GM18511 (cell line): ENCODE measurements at regions not wholly inside any gene's neighbourhood (a gene's known extent, or its start where the extent isn't known, plus 50 kb on each side); places are given as distances from the start of the nearest gene placed in this dataset.

Source experiments
- ATAC-seq: cut with Tn5 transposase; IDR thresholded peaks from one replicate; pipeline ENCODE4 v1.9.1; 2021; ENCODE audit warnings: mild to moderate bottlenecking, moderate library complexity; ENCODE audit not compliant: unreplicated experiment

DNA sequence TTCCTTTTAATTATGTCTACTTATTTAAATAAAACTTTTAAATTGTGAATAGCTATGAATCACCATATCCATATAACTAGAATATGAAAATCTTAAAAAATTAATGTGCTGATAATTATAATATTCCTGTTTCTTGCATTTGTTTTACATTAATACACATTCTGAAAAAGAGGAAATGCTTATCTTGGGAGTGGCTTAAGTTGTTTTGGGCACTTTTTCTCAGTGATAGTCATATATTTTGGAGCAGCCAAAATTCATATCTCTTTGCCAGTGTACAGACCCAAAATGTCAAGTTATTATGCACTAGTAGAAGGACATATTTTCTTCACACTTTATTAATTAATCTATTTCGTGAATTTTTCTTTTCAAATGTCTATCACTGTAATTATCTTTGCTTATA lies 838.5 kb downstream of the USP25 start:
- ATAC-seq, result no peak

DNA sequence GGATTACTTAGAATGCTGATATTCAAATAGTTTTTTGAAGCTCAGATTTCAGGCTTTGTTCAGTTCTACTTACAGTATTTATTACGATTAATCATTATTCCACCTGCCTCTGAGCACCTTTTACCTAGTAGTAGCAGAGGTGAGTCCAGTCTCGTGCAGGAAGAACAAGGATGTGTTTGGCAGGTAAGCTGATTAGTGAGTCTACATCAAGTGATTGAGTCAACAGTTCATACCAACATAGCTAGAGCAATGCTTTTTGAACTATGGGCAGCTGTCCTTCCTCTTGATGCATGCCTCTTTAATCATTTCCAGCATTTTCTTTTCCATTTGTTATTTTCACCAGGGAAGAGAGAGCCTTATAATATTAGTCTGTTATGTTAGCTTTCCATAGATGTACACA lies 838.9 kb downstream of the USP25 start:
- ATAC-seq, result no peak

GRCh38 chr21:16569679-16570078 lies 839.9 kb downstream of the USP25 start:
- ATAC-seq, result no peak

GRCh38 chr21:16570171-16570570 lies 840.4 kb downstream of the USP25 start:
- no peak for ATAC-seq

DNA sequence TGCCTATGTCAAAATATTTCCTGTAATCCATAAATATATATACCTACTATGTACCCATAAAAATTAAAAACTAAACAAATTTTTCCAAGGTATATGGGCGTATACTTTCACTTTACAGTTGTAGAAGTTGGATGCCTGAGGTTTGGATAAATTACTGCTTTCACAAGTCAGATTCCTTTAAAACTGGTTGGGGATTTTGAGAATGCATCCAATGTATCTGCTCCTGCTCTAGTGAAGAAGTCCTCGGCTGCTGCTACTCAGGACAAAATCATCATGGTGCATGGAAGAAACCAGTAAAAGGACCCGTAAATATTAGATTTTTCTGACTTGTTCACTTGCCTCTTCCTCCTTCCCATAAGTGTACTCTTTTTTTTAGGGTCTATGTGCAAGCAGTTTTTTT lies 841.1 kb downstream of the USP25 start:
- no peak for ATAC-seq

DNA sequence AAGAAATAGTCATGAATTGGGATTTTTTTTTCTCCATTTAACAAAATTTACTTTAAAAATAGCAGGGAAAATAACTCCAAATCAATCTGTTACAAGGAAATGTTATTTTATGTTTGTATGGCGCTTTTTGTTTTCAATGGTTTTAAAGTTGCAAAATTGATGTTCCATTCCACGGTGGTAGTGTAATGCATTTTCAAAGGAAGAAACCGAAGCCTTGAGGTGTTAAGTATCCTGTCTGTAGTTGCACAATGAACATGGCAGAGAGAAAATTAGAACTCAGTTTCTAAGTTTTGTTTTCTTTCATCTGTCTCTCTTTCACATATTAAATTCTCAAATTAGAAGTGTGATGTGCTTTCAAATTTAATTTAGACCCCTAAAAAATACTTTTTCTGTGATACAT lies 841.8 kb downstream of the USP25 start:
- no peak for ATAC-seq

DNA sequence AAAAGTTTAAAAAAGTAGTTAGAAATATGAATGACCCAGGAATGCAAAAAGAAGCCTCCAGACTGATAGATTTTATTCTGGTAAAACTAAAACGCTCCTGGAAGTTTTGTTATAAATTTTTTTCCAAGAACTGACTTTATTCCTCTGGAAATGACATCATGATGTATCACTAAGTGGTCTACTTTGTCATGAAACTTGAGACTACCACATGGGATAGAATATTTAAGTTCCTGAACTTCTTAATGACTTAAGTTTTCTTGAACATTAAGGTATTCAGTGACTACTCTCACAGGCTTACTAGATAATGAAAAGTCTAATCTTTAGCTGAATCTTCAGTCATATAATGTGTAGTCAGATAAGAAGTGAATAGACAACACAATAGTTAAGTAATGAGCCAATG lies 842.2 kb downstream of the USP25 start:
- ATAC-seq, result no peak

GRCh38 chr21:16573578-16573977 lies 843.8 kb downstream of the USP25 start:
- ATAC-seq, result no peak

DNA sequence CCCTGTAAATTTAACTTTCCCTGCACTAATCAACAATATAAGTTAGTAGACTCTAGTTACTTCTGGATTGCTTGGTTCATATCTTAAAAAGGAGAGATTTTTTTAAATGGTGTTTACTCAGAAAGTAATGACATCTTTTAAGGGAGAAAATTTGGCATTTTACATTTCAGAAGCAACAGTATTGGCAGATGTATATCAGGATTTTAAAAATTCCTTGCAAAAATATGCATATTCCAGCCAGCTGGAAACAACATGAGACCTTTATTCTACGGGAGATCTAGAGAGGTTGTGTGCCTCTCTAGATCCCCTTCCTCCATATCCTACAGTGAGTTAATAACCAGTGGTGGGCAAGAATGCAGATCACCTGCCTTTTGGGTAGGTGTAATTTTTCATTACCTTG lies 848.2 kb downstream of the USP25 start:
- ATAC-seq, result no peak

DNA sequence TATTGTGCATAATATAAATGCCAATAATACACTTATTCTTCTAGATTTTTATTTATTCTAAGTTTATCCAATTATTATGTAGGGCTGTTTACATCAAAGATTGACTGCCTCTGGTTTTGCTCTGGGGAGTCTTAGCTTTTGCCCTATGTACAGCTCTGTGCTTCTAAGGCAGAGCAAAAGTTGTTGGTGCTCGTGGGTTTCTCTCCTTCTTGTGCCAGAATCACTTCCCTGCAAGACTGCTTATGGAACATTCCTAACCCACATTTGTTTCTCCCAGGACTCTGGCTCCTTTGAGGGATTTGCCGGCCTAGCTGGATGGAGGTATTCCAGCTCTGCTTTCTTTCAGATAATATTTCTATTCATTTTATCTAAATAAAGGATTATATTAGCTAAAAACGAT lies 849.1 kb downstream of the USP25 start:
- no peak for ATAC-seq

DNA sequence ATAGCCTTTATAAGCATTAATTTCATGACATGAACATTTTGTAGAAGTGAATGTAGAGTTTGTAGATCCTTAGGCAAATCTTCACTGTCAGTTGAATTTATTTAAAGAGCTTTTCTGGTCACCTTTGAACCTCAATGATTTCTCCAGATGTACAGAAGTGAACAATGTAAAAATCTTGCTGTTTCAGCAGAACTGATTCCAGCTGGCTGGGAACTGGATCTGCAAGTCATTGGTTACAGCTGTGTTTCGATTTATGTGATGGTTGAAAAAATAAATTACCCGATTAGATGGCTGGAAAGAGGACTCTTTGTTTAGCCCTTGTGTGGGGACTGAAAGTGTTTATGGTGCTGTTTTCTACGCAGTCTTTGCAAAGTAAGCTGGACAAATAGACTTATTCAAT lies 849.8 kb downstream of the USP25 start:
- no peak for ATAC-seq

- ATAC-seq, result no peak
Observed at GRCh38 chr21:16580661-16581060, 850.9 kb downstream of the USP25 start.

- no peak for ATAC-seq
Observed at GRCh38 chr21:16583556-16583955, 853.8 kb downstream of the USP25 start.

DNA sequence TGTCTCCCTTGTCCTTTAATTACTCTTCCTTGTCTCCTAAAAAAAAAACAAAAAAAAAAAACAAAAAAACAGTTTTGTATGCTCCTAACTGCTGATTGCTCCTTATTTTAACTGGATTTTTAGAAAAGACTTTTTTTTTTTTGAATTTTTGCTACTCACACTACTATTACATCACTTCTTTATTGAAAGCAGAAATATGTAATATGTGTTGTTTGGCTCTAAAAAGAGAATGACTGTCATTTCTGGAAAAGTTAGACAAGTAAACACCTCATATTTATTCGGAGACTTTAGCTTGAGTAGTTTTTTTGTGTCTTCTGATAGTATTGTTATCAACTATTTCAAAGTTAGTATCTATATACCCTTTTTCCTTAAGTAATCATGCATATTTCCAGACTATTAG lies 855.0 kb downstream of the USP25 start:
- ATAC-seq, result no peak

GRCh38 chr21:16585896-16586295 lies 856.1 kb downstream of the USP25 start:
- no peak for ATAC-seq

- ATAC-seq, result no peak
Observed at GRCh38 chr21:16587141-16587581, 857.4 kb downstream of the USP25 start.

GRCh38 chr21:16587681-16588375 lies 858.0 kb downstream of the USP25 start:
- ATAC-seq, result no peak

- no peak for ATAC-seq
Observed at GRCh38 chr21:16588433-16588860, 858.7 kb downstream of the USP25 start.

DNA sequence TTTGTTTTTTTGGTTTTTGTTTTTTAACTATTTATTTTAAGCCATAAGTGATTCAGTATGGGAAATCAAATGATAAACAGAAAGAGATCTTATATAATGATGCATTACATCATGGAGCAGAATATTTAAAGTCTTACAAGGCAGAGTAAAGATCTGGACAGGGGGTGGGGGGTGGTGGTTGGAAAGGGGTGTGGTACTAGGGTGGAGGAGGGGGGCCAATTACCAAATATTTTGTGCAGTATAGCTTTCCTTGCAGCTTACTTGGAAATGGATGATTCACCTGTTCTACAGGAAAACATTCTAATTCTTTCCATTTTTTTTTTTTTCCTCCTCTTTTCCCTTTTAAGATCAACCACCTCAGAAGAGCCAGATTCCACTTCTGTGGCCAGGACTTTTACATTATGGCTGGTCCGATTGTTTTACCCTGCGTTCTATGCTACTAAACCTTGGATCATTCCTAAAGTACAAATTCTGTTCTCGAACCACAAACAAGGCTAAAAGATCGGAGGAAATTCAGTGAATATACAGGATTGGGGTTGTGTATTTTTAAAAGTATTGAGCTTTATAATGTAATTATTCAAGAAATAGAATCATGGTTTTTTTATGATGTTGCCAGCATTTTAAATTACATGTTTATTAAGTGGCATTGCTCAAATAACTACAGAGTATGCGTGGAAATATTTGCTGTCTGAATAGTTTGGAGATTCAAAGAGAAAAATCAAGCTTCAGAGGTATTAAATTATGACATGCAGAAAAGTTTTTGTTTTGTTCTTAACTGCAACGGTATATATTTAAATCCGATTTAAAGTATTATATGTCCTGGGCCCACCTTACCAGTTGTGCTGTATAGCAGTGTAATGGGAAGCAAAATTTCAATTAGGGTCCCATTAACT lies 859.5 kb downstream of the USP25 start:
- ATAC-seq, result no peak

- ATAC-seq, result no peak
Observed at GRCh38 chr21:16590186-16590585, 860.4 kb downstream of the USP25 start.

DNA sequence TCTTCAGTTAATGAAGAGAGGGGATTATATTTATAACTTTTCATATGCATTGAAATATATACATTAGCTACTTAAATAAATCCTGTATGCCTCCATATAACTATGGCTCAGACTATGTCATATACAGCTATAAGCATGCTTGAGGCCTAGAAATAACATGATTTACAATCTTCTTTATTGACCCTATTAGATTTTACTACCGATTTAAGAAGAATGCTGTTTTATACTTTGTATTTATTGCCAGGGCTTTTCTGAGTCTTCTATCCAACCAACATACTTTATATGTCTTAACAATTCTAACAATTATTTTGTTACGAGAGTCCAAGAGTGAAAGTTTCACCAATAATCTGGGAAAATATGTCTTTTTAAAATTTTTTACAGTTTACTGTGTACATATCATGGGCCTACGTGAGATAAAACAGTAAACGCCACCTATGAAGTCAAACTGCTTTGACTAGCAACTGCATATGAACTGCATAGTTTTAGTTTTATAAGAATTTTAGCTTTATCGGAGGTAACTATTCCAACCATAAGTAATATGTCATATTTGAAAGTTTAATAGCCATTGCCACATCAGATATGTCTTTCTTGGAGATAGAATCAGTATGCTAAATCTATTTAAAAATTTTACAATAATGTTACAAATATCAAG lies 861.0 kb downstream of the USP25 start:
- ATAC-seq, result no peak

GRCh38 chr21:16592381-16592780 lies 862.6 kb downstream of the USP25 start:
- ATAC-seq, result no peak
